ELF-1 (cell line): ENCODE measurements at regions not wholly inside any gene's neighbourhood (a gene's known extent, or its start where the extent isn't known, plus 50 kb on each side); places are given as distances from the start of the nearest gene placed in this dataset.

ENCODE experiments used
- DNase-seq: peaks from one replicate; pipeline ENCODE4 v3.0.0-alpha.2; 2016; ENCODE audit warnings: low read depth, low spot score

DNA sequence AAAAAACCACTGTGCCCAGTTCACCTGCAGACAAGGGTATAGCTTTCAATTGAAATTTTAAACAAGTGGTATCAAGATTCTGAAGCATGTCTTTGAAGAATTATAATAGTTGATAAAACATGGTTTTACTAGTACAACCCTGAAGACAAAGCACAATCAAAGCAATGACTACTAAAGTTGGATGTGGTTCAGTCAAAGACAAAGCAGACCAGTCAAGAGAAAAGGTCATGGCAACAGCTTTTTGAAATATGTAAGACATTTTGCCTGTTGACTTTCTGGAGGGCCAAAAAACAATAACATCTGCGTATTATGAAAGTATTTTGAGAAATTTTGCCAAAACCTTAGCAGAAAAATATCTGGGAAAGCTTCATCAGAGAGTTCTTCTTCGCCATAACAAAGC, 1393.6 kb downstream of the SI start:
- no peak for DNase-seq

DNA sequence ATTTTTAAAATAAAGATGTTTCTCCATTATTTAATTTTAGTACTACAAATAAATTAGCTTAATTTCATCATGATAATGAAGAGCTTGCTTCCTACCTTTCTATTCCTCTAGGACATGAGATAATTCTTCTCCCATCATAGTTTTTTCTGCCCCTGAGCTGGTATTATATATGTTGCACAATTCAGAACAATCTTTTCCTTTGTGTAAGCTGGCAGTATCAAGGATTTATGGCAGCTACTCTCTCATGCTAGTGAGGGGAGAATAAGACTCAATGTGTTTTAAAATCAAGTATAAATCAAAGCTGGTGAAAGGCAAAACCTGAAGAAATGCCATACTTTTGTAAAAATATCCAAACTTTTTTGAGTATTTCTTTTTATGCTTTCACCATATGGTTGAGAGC, 1405.3 kb downstream of the SI start:
- DNase-seq = no peak

DNA sequence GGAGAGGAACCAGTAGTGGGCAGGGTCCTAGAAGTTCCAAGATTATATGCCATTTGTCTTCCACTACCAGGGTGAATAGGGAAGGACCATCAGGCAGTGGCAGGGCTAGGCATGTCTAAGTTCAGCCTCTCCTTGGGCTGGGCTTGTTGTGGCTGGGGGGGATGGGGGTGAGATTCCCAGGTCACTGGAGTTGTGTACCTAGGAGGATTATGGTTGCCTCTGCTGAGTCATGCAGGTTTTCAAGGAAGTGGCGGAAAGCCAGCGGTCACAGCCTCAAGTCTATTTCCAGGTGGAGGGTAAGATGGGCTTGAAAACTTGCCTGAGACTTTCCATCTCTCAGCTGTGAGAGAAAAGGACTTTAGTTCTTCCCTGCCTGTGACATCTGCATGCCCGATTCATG, 1407.1 kb downstream of the SI start:
- no peak for DNase-seq

DNA sequence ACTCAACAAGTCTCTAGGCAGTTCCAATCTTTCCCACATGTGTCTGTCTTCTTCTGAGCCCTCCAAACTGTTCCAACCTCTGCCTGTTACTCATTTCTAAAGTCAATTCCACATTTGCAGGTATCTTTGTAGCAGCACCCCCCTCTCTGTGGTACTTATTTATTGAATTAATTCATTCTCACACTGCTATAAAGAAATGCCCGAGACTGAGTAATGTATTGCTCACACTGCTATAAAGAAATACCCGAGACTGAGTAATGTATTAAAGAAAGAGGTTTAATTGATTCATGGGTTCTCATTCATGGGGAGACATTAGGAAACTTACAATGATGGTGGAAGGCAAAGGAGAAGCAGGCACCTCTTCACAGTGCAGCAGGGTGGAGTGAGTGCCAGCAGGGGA, 1413.8 kb downstream of the SI start:
- no peak for DNase-seq

DNA sequence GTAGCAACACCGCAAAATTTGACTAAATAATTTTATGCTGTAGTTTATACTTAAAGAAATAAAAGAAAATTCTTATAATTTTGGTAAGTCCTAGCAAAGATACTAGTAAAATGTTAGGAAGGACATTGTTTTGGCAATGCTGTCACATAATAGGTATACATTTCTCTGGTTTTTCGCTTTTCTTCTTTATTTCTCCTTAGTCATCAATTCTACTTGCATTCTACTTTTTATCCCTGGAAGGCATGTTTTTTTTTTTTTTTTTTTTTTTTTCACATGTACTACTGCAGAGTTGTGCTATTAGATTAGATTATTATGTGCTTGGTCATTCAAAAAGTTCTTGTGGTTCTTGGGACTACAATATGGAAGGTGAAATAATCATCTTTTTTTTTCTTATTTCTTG, 1421.2 kb downstream of the SI start:
- DNase-seq = no peak

DNA sequence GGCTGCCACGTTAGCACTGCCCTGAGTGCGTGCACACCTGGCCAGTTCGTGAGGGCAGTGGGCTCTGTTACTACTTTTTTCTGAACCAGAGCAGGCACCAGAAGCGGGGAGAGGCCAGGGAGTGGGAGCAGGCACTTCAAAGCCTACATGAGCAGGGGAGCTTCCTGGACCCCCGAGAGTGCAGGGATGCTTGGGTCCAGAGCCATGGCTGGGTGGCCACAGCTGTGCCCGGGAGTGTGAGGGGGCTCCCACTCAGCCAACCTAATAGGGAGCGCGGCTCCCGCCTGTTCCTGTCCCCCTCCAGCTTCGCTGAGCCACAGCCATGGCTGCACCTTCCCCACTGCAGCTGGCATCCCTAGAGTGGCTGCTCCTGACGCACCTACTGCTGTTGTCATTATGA, 1423.3 kb downstream of the SI start:
- no peak for DNase-seq

DNA sequence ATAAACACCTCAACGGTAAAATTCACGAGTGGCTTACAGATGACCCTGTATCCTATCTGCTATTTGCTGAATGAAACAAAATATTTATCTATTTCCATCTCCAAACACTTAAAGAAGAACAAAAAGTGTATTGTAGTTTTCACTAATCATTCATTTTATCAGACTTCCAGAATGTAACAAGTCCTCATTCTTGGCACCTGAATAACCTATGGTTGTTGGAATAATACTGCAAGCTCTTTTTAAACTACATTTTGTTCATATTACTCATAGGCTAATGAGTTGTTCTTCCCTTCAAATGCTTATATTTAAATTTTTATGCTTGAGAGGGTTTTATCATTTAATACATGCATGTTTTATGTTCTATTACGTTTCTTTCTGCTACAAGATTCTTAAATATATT, 1434.1 kb downstream of the SI start:
- DNase-seq = no peak

DNA sequence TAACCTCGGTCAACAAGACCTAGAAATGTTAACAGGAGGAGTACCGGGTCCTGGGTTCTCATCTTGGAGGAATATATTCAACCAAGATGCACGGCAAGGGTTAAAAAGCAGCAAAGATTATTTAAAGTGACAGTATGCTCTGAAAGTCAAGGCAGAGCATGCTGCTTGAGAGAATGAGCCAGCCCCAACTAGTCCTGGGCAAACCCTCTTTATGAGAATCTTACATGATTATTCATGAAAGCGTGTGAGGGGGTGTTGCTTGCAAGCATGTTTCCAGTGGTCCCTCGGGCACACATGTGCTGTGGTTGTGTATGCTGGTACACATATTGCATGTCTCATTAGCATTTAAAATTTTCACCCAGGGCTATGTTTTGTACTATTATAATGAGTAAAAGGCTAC, 1445.6 kb downstream of the SI start:
- no peak for DNase-seq

DNA sequence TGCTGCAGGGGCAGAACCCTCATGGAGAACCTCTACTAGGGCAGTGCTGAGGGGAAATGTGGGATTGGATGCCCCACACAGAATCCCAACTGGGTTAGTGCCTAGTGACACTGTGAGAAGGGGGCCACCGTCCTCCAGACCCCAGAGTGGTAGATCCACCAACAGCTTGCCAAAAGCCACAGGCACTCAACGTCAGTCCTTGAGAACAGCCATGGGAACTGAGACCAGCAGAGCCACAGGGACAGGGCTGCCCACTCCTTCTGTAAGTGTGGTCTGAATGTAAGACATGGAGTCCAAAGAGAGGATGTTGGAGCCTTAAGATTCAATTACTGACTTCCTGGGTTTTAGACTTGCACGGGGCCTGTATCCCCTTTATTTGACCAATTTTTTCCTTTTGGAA, 1451.5 kb downstream of the SI start:
- DNase-seq = no peak

DNA sequence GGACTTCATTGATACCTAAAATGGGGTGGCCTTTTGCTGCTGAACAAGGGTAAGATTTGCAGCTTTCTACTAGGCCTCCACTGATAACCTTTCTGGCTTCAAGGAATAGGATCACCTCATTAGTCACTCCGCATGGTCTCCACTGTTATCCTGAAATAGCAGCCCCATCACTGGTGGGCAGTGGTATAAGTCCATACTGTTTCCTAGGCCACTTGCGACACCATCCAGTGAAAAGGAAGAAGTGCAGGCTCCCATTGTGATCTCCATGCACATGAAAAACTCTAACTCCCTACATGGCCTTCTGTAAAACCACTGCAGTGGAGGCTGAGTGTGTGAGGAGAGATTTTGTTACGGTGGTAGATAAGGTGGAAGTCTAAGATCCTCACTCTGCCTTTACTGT, 1455.9 kb downstream of the SI start:
- peak; percentile 68 for DNase-seq

DNA sequence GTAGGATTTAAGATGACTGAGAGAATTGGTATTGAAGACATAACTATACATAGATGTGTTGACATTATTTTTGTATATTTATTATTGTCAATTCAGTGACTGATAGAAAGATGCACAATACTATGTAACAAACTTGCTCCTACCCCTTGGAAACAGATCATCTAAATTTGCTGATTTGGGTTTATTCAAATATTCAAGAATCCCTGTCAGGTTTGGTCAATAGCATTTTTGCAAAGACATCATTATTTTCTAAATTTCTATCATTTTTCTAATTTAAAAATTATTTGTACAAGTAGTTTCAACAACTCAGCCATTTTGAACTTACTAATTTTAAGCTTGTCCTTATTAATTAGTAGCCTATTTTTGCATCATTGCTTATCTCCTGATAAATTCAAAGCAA, 1463.4 kb downstream of the SI start:
- no peak for DNase-seq

DNA sequence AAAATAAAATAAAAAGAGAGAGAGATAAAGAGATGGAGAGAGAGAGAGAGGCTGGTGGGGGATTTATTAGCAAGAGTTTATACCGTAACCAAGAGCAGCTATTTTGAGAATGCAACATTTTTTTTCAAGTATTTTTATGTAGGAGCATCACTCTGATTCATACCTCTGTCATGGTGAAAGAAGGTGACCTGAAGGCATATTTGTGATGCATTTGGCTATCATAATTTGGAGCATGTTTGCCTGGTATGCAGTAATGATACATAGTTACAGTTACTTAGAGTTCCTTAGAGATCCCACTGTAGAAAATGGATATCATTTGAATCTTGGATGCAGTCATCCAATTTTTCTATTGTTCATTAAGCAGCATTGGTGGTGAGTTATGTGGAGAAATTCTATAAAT, 1472.4 kb downstream of the SI start:
- no peak for DNase-seq

DNA sequence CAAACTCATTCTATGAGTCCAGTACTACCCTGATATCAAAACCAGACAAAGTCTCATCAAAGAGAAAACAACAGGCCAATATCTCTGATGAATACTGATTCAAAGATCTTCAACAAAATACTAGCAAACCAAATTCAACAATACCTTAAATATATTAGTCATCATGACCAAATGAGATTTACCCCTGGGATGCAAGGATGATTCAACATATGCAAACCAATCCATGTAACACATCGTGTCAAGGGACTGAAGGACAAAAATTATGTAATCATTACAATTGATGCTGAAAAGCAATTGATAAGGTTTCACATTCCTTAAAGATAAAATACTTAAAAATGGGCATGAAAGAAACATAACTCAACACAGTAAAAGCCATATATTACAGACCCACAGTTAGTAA, 1476.9 kb downstream of the SI start:
- DNase-seq = no peak

DNA sequence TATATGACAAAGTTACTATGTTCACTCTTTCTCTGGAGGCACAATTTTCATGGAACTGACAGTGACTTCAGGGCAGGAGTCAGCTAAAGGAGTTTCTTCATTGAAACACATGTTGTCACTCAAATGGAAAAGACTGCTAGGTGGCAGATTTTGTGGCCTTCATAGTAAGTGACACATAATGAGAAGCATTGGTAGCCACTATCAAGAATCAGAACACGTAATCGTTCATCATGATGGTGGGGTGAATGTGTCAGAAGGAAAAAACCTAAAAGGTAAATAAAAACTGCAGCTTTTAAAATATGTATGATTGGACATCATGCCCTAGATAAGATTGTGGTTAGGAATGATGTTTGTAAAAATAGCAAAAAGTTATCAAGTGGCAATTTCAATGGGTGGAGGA, 1491.0 kb downstream of the SI start:
- DNase-seq = no peak

DNA sequence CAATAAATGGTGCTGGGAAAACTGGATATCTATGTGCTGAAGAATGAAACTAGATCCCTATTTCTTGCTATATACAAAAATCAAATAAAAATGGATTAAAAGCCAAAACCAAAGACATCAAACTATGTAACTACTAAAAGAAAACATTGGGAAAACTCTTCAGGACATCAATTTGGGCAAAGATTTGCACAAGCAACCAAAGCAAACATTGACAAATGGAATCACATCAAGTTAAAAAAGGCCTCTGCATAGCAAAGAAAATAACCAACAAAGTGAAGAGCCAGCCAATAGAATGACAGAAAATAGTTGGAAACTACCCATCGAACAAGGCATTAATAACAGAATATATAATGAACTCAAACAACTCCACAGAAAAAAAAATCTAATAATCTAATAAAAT, 1495.3 kb downstream of the SI start:
- DNase-seq = no peak

DNA sequence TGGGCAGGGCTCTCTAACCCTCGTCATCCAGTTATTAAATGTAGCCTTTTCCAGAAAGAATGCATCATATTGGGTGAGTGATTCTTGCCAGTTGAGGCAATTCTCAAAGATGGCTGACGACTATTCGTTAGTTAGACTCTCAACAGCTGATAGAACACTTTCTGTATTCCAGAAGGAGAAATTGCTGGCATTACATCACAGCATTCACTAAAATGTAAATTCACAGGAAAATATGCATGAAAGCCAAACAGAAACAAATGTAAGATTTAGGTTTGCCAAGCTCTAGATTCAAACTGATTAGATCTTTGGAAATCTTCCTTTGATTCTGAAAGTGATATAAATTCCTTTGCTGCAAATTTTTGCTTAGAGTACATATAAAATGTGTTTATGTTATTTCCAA, 1501.0 kb downstream of the SI start:
- DNase-seq = no peak

DNA sequence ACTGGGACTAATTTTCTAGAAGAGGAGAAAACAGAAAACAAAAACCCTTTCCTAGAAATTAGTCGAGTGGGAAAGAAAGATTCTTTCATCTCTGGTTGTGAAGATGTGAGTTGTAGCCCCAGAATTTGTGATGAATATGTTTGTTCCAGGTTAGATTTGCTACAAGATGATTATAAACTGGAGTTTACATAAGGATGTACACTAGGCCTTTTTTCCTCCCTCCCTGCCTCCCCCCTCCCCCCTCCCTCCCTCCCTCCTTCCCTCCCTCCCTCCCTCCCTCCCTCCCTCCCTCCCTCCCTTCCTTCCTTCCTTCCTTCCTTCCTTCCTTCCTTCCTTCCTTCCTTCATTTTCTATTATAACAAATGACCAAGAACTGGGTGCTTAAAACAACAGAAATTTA, 1502.0 kb downstream of the SI start:
- no peak for DNase-seq

DNA sequence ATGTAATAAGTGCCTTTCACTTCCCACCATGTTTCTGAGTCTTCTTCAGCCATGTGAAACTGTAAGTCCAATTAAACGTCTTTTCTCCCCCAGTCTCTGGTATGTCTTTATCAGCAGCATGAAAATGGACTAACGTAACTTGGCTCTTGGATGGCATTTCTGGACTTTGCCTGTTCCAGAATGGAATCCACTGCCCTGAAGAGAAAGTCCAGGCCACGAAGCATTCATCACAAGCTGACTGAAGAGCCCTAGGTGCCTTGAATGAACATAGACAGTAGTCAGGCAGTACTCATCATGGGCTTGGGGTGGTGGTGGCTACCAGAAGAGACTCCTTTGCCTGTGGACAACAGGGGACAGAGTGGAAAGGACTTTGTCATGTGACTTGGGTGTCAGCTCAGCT, 1505.0 kb downstream of the SI start:
- no peak for DNase-seq

DNA sequence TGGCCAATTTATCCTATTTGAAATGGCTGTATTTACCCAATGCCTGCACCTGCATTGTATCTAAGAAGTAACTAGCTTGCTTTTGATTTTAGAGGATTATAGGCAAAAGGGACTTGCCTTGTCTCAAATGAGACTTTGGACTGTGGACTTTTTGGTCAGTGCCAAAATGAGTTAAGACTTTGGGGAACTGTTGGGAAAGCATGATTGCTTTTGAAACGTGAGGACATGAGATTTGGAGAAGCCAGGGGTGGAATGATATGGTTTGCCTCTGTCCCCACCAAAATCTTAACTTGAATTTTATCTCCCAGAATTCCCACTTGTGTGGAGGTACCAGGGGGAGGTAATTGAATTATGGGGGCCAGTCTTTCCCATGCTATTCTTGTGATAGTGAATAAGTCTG, 1505.4 kb downstream of the SI start:
- DNase-seq = no peak

DNA sequence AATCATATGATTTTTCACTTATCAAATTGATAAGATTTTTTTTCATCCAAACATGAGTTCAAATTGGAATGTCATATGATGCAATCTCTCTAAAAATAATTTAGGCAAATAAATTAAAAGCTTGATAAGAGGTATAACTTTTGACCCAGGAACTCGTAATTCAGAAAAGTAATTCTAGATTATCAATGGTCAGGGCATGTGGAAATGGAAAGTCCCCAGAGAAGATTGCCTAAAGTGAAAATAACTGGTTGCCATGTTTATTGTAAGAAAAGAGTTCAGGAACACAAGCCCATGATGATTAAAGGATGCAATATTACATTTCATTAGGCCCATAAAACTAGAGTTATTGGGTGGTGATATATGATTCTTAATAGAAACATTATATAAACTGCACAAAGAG, 1514.8 kb downstream of the SI start:
- no peak for DNase-seq

DNA sequence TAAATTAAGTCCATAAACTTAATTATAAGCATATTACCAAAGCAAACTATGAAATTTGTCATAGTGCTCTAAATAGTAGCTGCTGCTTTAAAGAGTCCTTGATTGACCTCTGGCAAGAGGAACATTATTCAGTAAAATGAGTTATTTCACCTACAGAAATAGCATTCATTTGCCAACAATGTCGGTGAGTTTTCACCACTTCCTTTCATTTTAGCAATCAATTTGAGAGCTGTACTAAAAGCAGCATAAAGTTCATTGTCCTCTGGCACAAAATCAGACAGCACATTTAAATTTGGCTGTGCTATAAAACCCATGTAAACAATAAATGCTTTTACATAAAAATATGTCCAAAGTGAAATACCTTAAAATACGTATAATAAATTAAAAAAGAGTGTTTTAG, 1515.7 kb downstream of the SI start:
- DNase-seq = no peak

DNA sequence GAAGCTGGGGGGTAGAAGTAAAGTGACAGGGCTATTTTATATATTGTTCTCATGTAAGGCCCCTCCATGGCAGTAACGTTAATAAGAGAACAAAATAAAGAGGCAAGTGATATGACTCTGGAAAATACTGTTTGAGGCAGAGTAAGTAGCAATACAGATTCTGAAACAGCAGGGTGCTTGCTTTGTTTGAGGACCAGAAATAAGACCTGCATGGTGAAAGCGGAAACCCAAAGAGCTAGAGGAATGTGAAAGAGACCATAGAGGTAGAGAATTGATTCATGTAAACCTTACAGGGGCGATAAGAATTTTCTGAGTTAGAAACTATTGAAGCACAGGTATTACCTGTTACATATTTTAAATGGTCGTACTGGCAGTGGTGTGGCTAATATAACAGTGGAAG, 1517.1 kb downstream of the SI start:
- DNase-seq = no peak

DNA sequence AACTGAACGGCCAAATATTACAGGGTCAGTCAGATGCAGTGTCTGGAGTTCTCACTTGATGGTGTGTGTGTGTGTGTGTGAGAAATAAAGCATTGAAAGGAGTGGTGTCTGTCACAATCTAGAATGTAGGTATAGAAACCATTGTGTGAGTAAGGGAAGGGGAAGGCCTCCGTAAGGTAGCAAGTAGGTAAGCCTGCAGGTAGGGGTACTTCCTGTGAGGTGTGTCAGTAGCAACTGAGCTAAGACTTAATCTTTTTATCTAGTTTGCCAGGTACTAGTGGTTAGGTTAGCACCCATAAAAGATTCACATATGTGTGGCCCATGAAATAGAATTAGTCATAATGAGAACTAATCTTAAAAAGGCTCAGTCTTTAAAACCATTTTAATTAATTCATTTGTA, 1517.8 kb downstream of the SI start:
- DNase-seq = no peak

DNA sequence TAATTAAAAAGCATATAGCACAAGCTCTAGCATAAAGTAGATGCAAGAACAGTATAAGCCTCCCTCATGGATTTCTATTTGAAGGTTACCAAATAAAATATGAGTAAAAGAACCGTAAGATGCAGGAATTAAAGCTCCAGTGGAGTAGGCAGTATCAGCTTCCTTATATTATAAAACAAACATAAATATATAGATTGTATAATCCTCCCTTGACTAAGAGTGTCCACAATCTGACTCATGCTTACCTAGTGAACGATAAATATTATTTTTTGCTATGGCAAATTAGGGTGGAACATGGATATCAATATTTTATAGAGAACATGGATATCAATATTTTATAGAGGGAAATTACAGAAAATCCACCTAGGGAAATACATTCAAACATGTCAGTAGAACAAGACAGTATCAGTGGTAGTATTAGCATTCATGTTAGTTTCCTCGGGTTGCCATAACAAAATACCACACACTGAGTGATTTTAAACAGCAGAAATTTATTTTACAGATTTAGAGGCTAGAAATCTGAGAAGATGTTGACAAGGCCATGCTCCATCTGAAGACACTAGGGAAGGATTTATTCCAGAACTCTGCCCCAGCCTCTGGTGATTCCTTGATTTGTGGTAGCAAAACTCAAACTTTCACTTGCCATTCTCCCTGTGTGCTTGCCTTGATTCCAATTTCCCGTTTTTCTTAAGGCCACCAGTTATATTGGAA, 1521.3 kb downstream of the SI start:
- no peak for DNase-seq
